NCI-H1092 treated with DMSO at 0.1 percent for 48 hours (cell line): ENCODE measurements at regions not wholly inside any gene's neighbourhood (a gene's known extent, or its start where the extent isn't known, plus 50 kb on each side); places are given as distances from the start of the nearest gene placed in this dataset.

Source experiments
- DNase-seq: peaks from one replicate; lab custom pipeline; 2025; lab: John Stamatoyannopoulos, UW

- no peak for DNase-seq
These were observed 123.4 kb downstream of the NXNL2 start for GRCh38 chr9:88658311-88658822.

DNA sequence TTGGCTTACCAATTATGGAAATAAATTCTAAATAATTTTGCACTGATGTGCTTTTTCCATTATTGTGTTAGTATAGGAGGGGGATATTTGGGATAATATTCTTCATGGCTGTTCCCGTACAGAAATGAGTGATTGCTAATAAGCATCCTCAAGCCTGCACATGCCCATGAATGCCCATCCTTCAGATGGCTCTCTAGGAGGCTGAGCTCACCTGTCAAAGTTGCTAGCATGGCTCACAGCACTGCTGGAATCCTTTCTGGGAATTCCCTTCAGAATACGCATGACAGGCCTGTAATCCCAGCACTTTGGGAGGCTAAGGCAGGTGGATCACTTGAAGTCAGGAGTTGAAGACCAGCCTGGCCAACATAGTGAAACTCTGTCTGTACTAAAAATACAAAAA is 124.1 kb downstream of the NXNL2 start:
- DNase-seq, result no peak

GRCh38 chr9:88660611-88661010 is 125.6 kb downstream of the NXNL2 start:
- no peak for DNase-seq

DNA sequence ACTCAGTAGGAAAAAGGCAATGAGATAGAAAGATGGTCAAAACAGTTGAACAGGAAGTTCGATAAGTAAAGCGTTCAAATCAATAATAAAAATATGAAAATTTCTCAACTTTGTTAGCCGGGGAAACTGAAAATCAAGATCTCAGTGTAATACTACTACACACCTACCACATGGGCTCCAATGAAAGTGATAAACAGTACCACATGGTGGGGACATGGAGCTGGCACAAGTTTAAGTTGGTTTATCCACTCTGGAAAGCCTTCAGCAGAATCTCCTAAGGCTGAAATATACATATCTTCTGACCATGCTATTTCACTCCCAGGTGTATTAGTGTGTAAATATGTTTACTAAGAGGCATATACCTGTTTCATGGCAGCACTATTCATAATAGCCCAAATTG is 126.8 kb downstream of the NXNL2 start:
- DNase-seq, result no peak

DNA sequence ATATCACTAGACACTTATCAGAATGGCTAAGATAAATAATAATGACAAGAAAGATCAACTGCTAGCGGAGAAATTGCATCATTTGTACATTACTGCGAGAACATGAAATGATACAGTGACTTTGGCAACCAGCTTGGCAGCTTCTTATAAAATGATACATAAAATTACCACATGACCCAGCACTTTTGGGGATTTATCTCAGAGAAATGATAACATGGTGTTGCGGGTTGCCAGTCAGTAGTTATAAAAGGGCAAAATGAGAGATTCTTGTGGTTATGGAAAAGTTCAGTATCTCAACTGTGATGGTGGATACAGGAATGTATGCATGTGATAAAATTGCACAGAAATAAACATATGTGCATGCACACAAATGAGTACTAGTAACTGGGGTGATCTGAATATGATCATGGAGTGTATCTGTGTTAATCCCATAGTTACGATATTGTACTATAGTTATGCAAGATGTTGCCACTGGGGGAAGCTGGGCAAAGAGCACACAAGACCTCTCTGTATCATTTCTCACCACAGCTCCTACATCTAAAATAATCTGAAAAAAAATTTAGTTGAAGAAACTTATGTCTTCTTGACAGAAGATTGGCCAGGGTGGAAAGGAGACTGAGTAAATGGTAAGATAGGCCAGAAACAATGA is 128.9 kb downstream of the NXNL2 start:
- no peak for DNase-seq

DNA sequence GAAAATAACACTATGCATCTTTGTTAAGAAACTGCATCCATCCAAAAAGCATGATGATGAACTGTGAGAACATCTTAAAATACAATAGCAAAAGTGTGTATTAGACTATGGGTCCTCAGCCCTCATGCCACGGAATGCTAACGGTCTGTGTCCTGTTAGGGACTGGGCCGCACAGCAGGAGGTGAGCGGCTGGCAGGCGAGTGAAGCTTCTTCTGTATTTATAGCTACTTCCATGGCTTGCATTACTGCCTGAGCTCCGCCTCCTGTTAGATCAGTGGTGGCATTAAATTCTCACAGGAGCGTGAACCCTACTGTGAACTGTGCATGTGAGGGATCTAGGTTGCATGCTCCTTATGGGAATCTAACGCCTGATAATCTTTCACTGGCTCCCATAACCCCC is 129.8 kb downstream of the NXNL2 start:
- DNase-seq, result no peak

DNA sequence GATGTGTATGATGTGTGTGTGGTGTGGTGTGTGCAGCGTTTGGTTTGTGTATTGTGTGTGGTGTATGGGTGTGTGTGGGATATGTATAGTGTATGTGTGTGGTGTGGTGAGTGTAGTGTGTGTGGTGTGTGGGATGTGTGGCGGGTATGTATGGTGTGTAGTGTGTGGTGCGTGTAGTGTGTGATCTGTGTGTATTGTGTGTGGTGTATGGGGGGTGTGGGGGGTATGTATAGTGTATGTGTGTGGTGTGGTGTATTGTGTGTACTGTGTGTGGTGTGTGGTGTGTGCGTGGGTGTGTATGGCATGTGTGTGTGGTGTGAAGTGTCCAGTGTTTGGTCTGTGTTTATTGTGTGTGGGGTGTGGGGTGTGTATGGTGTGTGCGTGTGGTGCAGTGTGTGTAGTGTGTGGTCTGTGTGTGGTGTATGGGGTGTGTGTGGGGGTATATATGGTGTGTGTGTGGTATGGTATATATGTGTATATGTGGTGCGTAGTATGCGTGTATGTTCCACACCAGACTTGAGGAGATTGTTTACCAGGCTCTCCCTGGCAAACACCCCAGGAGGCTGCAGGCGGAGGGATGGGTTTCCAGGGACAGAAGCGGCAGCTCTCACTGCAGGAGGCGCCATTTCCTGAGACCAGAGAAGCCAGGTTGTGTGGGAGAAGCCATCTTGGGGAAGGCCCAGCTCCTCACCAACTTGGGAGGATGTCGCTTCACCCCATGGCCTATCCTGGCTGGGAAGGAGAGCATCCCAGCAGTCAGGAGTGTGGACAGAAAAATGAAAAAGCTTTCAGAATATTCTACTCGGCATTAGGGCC is 138.1 kb downstream of the NXNL2 start:
- no peak for DNase-seq

DNA sequence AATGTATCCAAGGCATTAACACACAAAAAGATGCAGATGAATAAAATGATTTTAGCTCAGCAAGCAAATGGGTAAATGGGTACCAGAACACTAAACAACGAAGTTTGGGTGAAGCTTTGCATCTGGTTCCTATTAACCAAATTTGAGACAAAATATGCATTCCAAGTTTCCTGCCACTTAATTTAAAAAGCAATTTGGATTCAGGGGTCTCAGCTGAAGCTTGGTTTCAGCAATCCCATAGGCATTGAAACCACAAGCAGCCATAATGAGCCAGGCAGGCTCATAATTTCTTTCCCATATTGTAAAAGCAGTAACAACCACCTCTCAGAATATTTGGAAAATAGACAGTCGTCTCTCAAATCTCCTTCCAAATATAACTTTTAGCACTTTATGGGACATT is 138.9 kb downstream of the NXNL2 start:
- no peak for DNase-seq

DNA sequence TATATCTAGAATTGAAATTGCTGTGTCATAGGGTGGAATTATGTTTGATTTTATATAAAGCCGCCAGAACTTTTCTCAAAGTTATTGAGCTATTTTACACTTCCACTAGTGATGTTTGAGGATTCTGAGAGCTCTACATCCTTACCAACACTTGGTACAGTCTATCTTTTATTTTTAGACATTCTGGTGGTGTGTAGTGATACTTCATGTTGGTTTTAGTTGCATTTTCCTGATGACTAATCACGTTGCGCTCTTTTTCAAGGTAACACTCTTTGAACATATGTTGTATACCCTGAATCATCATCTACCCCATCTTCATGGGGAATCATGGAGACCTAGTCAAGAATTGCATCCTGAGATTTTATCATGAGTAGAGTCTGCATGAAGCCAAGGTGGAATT is 141.7 kb downstream of the NXNL2 start:
- no peak for DNase-seq

DNA sequence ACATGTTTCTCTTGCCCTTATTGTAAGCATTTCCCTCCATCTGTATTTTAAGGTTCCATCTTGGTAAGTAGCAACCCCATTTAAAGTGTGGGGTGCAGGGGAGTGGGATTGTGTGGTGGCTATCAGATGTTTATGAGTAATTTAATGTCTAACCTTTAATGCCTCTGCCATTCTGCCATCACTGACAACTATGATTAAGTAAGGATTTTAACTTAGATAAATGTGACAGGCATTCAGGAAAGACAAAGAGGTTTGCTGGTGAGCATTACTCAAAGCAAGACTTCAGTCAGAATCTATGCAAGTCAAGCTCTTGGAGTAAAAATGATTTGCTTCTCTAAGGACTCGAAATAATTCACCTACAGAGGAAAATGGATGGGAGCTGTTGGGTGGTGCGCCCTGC is 143.0 kb downstream of the NXNL2 start:
- DNase-seq, result no peak

DNA sequence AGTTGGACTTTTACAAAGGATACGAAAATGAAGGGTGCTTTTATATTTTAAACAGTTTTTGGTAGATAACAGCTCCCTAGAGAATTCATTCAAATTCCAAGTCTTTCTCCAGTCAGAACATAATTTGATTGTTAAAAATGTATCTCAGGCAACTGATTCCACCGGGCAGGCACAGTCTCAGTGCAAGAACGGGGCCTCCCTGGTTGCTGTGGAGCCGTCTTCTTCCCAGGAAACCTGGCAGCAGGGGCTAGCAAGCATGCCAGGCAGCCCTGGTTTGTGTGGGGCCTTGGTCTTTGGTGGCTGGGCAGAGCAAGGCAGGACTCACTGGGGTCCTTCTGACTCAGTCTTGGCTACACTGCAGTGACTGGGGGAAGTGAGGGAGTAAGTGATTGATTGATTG is 143.5 kb downstream of the NXNL2 start:
- DNase-seq, result no peak

DNA sequence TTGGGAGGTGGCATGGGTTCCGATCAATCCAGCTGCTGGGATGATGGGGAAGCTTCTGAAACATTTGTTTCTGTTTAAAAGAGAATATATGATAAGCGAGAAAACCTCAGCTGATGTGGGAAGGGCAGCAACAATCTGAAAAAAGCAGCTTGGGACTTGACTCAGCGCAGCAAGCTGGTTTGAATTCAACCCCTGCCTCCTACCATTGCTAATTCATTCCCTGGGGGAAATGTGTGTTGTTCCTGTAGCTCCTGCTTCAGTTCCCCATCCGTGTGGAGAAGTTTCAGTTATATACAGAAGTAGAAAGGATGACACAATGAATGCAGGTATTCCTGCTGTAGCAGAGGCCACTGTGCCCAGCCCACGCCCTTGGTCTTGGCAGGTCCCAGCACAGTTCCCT is 145.1 kb downstream of the NXNL2 start:
- DNase-seq, result no peak

DNA sequence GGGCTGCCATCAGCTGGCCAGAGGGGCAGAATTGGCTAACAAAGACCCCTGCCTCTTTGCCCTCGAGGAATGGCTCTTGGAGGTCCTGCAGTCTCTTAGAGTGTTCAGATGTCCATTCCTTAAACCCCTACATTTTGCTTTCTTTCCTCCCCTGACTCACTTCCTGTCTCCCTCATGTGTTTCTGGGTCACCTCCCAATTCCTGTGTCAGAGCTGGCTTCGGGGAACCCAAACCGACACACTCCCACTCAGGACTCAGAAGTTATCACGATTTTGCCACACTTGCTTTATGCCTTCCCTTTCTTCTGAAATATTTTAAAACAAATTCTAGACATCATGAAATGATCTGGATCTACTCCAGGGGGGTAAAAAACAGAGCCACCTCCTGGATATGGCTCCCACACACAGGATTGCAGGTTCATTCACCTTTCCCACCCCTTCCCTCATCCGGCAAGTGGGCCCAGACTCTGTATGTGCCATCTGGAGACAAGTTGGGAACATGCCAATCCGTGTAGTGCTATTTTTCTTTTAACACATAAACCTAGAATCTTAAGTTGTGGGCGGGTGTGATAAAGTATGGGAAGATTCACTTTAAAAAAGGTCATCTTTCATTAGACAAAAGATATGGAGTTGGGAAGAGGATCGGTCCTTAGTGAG is 145.7 kb downstream of the NXNL2 start:
- no peak for DNase-seq

DNA sequence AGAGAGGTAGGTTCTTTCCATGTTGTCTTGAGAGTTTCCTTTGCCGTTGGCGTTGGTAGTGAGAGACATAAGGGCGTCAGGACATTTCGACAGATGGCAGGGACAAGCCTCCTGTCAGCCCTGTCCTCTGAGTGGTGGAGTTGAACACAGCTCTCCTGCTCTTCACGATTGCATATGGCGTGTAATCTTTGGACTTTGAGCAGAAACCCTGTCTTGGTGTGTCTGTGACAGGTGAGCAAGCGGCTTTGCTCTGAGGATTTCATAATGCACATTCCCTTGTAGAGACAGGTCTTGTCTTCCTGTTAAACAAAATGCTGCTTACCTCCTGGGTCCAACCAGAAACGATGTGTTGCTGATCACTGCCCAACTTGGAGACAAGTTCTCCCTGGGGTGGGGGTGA is 146.5 kb downstream of the NXNL2 start:
- no peak for DNase-seq

DNA sequence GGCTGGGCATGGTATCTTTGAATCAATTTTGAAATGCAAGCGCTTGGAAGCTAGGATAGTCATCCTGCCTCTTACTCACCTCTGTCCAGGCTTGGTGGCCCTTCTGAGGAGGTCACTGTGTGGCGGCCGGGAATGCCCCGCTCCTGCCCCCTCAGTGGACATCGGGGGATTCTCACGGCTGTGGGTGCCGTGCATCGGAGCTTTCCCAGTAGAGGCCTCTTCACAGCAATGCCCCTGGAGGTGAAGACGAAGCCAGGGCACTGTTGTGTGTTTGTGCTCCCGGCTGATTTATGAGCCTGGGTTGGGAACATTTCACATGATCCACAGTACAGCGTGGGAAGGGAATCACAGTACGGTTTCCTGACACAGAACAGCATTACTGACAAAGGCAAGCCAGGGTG is 147.5 kb downstream of the NXNL2 start:
- DNase-seq, result no peak

DNA sequence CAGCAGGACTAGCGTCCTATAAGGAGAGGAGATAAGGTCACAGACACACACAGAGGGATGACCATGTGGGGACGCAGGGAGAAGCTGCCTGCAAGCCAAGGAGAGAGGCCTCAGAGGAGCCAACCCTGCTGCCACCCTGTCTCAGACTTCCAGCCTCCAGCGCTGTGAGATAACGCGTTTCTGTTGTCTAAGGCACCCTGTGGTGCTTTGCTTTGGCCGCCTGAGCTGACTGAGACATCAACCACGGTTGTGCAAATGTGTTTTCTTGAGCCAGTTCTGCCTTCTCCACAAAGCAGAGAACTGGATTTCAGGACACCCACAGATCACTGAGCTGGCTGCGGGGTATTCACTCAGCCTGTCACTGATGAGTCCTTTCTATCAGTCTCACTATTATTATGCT is 149.1 kb downstream of the NXNL2 start:
- DNase-seq, result no peak

DNA sequence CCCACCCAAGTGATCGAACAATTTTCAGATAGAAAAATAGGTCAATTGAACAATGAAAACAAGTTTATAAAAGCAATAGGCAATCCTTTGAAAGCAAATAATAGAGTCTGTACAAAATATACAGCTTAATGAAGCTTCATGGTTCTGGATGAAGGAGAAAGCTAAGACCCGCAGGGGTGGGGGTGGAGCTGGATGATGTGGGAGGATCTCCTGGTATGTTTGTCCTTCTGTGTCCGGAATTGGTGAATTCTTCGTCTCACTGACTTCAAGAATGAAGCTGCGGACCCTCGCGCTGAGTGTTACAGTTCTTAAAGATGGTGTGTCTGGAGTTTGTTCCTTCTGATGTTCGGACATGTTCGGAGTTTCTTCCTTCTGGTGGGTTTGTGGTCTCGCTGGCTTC is 149.9 kb downstream of the NXNL2 start:
- DNase-seq, result no peak

DNA sequence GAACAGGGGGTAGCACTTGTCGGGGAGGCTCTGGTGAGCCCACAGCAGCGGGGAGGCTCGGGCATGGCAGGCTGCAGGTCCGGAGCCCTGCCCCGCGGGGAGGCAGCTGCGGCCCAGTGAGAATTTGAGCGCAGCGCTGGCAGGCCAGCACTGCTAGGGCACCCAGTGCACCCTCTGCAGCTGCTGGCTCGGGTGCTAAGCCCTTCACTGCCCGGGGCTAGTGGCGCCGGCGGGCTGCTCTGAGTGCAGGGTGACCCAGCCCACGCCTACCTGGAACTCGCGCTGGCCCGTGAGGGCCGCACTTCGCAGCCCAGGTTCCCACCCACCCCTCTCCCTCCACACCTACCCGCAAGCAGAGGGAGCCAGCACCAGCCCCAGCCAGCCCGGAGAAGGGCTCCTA is 151.0 kb downstream of the NXNL2 start:
- no peak for DNase-seq

- DNase-seq, result no peak
These were observed 154.7 kb downstream of the NXNL2 start for GRCh38 chr9:88689509-88690298.

GRCh38 chr9:88690628-88691027 is 155.7 kb downstream of the NXNL2 start:
- DNase-seq, result no peak

DNA sequence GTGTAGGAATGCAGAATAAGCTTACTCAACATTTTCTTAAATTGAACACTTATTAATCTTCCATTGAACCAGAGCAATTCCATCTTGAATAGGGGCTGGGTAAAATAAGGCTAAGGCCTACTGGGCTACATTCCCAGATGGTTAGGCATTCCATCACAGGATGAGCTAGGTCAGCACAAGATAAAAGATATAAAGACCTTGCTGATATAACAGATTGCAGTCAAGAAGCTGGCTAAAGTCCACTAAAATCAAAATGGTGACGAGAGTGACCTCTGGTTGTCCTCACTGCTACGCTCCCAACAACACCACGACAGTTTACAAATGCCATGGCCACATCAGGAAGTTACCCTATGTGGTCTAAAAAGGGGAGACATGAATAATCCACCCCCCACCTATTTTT is 156.1 kb downstream of the NXNL2 start:
- DNase-seq, result no peak

GRCh38 chr9:88691811-88692210 is 156.8 kb downstream of the NXNL2 start:
- DNase-seq, result no peak
